Brain microvascular endothelial cell (primary cell): ENCODE measurements at regions not wholly inside any gene's neighbourhood (a gene's known extent, or its start where the extent isn't known, plus 50 kb on each side); places are given as distances from the start of the nearest gene placed in this dataset.

ENCODE experiments used
- DNase-seq: peaks from one replicate; pipeline ENCODE4 v3.0.0-alpha.2; 2020
- H3K27ac ChIP-seq: fragments of 250-450 bp; sonication (Bioruptor Pico); 2 replicates; pipeline ENCODE4 v1.5.1; 2020; ENCODE audit warnings: mild to moderate bottlenecking, moderate library complexity
- H3K27me3 ChIP-seq: fragments of 250-450 bp; sonication (Bioruptor Pico); replicated peaks from 2 replicates; pipeline ENCODE4 v1.5.1; 2020; ENCODE audit warnings: mild to moderate bottlenecking
- H3K36me3 ChIP-seq: fragments of 250-450 bp; sonication (Bioruptor Pico); replicated peaks from 2 replicates; pipeline ENCODE4 v1.5.1; 2020; ENCODE audit warnings: mild to moderate bottlenecking
- H3K4me3 ChIP-seq: 2 replicates; pipeline ENCODE4 v1.5.1; 2011; ENCODE audit warnings: low read depth, mild to moderate bottlenecking, control low read depth, low read length, moderate library complexity
- CTCF ChIP-seq: IDR thresholded peaks from 2 replicates; pipeline ENCODE4 v1.5.1; 2011; ENCODE audit warnings: low read depth, mild to moderate bottlenecking, moderate library complexity, low read length, control low read depth, inconsistent platforms; ENCODE audit errors: missing control alignments
- in situ Hi-C: cut with HindIII; loops from 2 replicates; pipeline ENCODE4 v1.10.0; 2017; ENCODE audit warnings: low sequenced_read_pairs, low pct_ligation_motif_present

GRCh38 chr15:62430056-62430455, 265.0 kb upstream of the C2CD4B start:
- H3K4me3 ChIP-seq: no peak overlapping the region
- H3K27ac ChIP-seq: no peak overlapping the region
- no peaks in the 10 kb centered on the region for H3K36me3 ChIP-seq
- no peak for TF ChIP-seq CTCF
- no peaks in the 10 kb centered on the region for H3K27me3 ChIP-seq
- no peak for DNase-seq
- in situ Hi-C loops: no loop called here

GRCh38 chr15:62430552-62430951, 265.5 kb upstream of the C2CD4B start:
- TF ChIP-seq CTCF: no peak
- in situ Hi-C loops: no loop called here
- H3K36me3 ChIP-seq: no peaks in the 10 kb centered on the region
- no peak for DNase-seq
- H3K27me3 ChIP-seq: no peaks in the 10 kb centered on the region
- H3K27ac ChIP-seq: no peak overlapping the region
- no peak overlapping the region for H3K4me3 ChIP-seq

- Histone ChIP-seq H3K27me3 (no peaks in the 10 kb centered on the region), H3K36me3 (no peaks in the 10 kb centered on the region), H3K27ac (no peak overlapping the region), H3K4me3 (no peak overlapping the region)
- in situ Hi-C loops: no loop called here
- TF ChIP-seq CTCF: no peak
- DNase-seq: no peak
Observed at GRCh38 chr15:62431008-62431797, 266.1 kb upstream of the C2CD4B start.

- in situ Hi-C loops: no loop called here
- DNase-seq: no peak
- no peak overlapping the region for H3K27ac ChIP-seq
- no peaks in the 10 kb centered on the region for H3K27me3 ChIP-seq
- H3K4me3 ChIP-seq: no peak overlapping the region
- no peaks in the 10 kb centered on the region for H3K36me3 ChIP-seq
- TF ChIP-seq CTCF: no peak
Observed at GRCh38 chr15:62431817-62432216, 266.7 kb upstream of the C2CD4B start.

GRCh38 chr15:62432702-62433398, 267.8 kb upstream of the C2CD4B start:
- no peaks in the 10 kb centered on the region for H3K27me3 ChIP-seq
- H3K36me3 ChIP-seq: no peaks in the 10 kb centered on the region
- no peak for DNase-seq

More at GRCh38 chr15:62432702-62433398, 267.8 kb upstream of the C2CD4B start:
- Histone ChIP-seq H3K4me3 (no peak overlapping the region), H3K27ac (no peak overlapping the region)
- TF ChIP-seq CTCF: no peak
- in situ Hi-C loops: no loop called here
